ENCODE measurements at regions not wholly inside any gene's neighbourhood (a gene's known extent, or its start where the extent isn't known, plus 50 kb on each side); places are given as distances from the start of the nearest gene placed in this dataset.
A peak's percentile ranks its signal among the peaks of the same experiment; 100 is the strongest.
"Not testable (repeated sequence)": the region's sequence is repeated elsewhere in the genome, so short reads cannot be mapped to it uniquely, and the experiment has no call there.

GRCh38 chr18:67770520-67770919 is 254.0 kb upstream of the DSEL start:
- in situ Hi-C loops (cut with MboI; ENCODE audit: low pct_unique_long_range_greater_than_20kb, low sequenced_read_pairs) = no loop called here
- no peak for DNase-seq

GRCh38 chr18:67766930-67767329 is 250.4 kb upstream of the DSEL start:
- no peak for DNase-seq
- in situ Hi-C loops (cut with MboI; ENCODE audit: low pct_unique_long_range_greater_than_20kb, low sequenced_read_pairs) = no loop called here

GRCh38 chr18:67752211-67752610 is 235.7 kb upstream of the DSEL start:
- in situ Hi-C loops (cut with MboI; ENCODE audit: low pct_unique_long_range_greater_than_20kb, low sequenced_read_pairs); DNase-seq: not testable (repeated sequence)

GRCh38 chr18:67742954-67743353 is 226.4 kb upstream of the DSEL start:
- no peak for DNase-seq
- in situ Hi-C loops (cut with MboI; ENCODE audit: low pct_unique_long_range_greater_than_20kb, low sequenced_read_pairs) = no loop called here

- in situ Hi-C loops (cut with MboI; ENCODE audit: low pct_unique_long_range_greater_than_20kb, low sequenced_read_pairs) = no loop called here
- DNase-seq = no peak
Observed at GRCh38 chr18:67742525-67742924, 226.0 kb upstream of the DSEL start.

GRCh38 chr18:67735506-67735905 is 219.0 kb upstream of the DSEL start:
- DNase-seq = no peak
- in situ Hi-C loops (cut with MboI; ENCODE audit: low pct_unique_long_range_greater_than_20kb, low sequenced_read_pairs) = no loop called here

GRCh38 chr18:67733088-67733487 is 216.6 kb upstream of the DSEL start:
- in situ Hi-C loops (cut with MboI; ENCODE audit: low pct_unique_long_range_greater_than_20kb, low sequenced_read_pairs) = no loop called here
- DNase-seq = no peak

- in situ Hi-C loops (cut with MboI; ENCODE audit: low pct_unique_long_range_greater_than_20kb, low sequenced_read_pairs) = no loop called here
- no peak for DNase-seq
Observed at GRCh38 chr18:67731851-67732250, 215.3 kb upstream of the DSEL start.

GRCh38 chr18:67730886-67731285 is 214.4 kb upstream of the DSEL start:
- in situ Hi-C loops (cut with MboI; ENCODE audit: low pct_unique_long_range_greater_than_20kb, low sequenced_read_pairs) = no loop called here
- DNase-seq = no peak

GRCh38 chr18:67728364-67728763 is 211.8 kb upstream of the DSEL start:
- in situ Hi-C loops (cut with MboI; ENCODE audit: low pct_unique_long_range_greater_than_20kb, low sequenced_read_pairs) = no loop called here

GRCh38 chr18:67726882-67727281 is 210.4 kb upstream of the DSEL start:
- no peak for DNase-seq
- in situ Hi-C loops (cut with MboI; ENCODE audit: low pct_unique_long_range_greater_than_20kb, low sequenced_read_pairs) = no loop called here

More at GRCh38 chr18:67728364-67728763, 211.8 kb upstream of the DSEL start:
- no peak for DNase-seq

- in situ Hi-C loops (cut with MboI; ENCODE audit: low pct_unique_long_range_greater_than_20kb, low sequenced_read_pairs) = no loop called here
Observed at GRCh38 chr18:67717800-67718199, 201.3 kb upstream of the DSEL start.

GRCh38 chr18:67715567-67715966 is 199.0 kb upstream of the DSEL start:
- in situ Hi-C loops (cut with MboI; ENCODE audit: low pct_unique_long_range_greater_than_20kb, low sequenced_read_pairs) = no loop called here
- DNase-seq = no peak

More at GRCh38 chr18:67717800-67718199, 201.3 kb upstream of the DSEL start:
- DNase-seq = no peak

- peak; percentile 1 for DNase-seq
- in situ Hi-C loops (cut with MboI; ENCODE audit: low pct_unique_long_range_greater_than_20kb, low sequenced_read_pairs) = no loop called here
Observed at GRCh38 chr18:67710639-67711038, 194.1 kb upstream of the DSEL start.

GRCh38 chr18:67705748-67706147 is 189.2 kb upstream of the DSEL start:
- no peak for DNase-seq
- in situ Hi-C loops (cut with MboI; ENCODE audit: low pct_unique_long_range_greater_than_20kb, low sequenced_read_pairs) = no loop called here

GRCh38 chr18:67695684-67696083 is 179.2 kb upstream of the DSEL start:
- no peak for DNase-seq
- in situ Hi-C loops (cut with MboI; ENCODE audit: low pct_unique_long_range_greater_than_20kb, low sequenced_read_pairs) = no loop called here

- DNase-seq = no peak
- in situ Hi-C loops (cut with MboI; ENCODE audit: low pct_unique_long_range_greater_than_20kb, low sequenced_read_pairs) = no loop called here
Observed at GRCh38 chr18:67694787-67695186, 178.3 kb upstream of the DSEL start.

GRCh38 chr18:67692811-67693210 is 176.3 kb upstream of the DSEL start:
- in situ Hi-C loops (cut with MboI; ENCODE audit: low pct_unique_long_range_greater_than_20kb, low sequenced_read_pairs) = no loop called here
- DNase-seq = no peak

- in situ Hi-C loops (cut with MboI; ENCODE audit: low pct_unique_long_range_greater_than_20kb, low sequenced_read_pairs) = no loop called here
- no peak for DNase-seq
Observed at GRCh38 chr18:67682516-67682915, 166.0 kb upstream of the DSEL start.

GRCh38 chr18:67677489-67677888 is 161.0 kb upstream of the DSEL start:
- in situ Hi-C loops (cut with MboI; ENCODE audit: low pct_unique_long_range_greater_than_20kb, low sequenced_read_pairs) = no loop called here
- no peak for DNase-seq

- in situ Hi-C loops (cut with MboI; ENCODE audit: low pct_unique_long_range_greater_than_20kb, low sequenced_read_pairs) = no loop called here
- DNase-seq = no peak
Observed at GRCh38 chr18:67672716-67673115, 156.2 kb upstream of the DSEL start.

GRCh38 chr18:67672155-67672554 is 155.6 kb upstream of the DSEL start:
- in situ Hi-C loops (cut with MboI; ENCODE audit: low pct_unique_long_range_greater_than_20kb, low sequenced_read_pairs) = no loop called here
- no peak for DNase-seq
